DMS79 treated with DMSO at 0.1 percent for 48 hours (cell line): ENCODE measurements at regions not wholly inside any gene's neighbourhood (a gene's known extent, or its start where the extent isn't known, plus 50 kb on each side); places are given as distances from the start of the nearest gene placed in this dataset.

Experiments
- DNase-seq: peaks from one replicate; lab custom pipeline; 2025; lab: John Stamatoyannopoulos, UW

DNA sequence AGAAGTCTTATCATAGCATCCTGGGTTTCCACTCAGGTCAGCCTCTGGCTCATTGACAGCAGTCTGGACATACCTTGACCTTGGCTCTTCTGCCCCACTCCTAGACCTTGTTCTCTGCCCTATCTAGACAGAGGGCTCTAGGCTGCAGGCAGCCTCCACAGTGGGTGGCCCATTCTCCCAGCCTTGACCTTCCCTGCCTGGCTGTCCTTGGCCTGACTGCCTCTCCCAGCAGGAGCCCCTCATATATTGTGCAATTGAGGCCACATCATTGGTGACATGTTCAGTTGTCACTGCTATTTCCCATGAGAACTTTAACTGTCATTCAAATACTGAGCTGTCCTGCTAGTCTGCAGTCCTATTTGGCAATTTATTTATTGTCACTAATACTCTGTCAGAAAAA is 503.4 kb downstream of the PLXNA4 start:
- DNase-seq: no peak

GRCh38 chr7:132072165-132072564 is 504.1 kb downstream of the PLXNA4 start:
- DNase-seq: no peak

DNA sequence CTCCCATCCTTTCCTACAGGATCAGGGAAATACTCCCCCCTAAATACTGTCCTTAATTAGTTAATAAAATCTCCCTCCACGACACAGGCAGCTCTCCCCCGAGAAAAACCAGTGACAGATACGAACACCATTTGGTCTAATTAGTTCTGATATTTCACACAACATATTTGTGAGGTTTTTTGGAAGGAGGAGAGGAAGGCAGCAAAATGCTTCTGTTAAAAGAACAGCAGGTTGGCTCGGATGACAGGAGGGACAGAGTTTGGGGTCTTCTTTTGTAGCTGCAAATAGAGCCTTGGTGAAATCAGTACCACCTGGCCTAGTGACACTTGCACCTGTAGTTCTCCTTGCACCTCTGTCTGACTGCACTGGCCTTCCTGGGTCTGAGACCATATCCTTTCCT is 507.0 kb downstream of the PLXNA4 start:
- no peak for DNase-seq

GRCh38 chr7:132066761-132067171 is 509.5 kb downstream of the PLXNA4 start:
- peak; percentile 52 for DNase-seq

DNA sequence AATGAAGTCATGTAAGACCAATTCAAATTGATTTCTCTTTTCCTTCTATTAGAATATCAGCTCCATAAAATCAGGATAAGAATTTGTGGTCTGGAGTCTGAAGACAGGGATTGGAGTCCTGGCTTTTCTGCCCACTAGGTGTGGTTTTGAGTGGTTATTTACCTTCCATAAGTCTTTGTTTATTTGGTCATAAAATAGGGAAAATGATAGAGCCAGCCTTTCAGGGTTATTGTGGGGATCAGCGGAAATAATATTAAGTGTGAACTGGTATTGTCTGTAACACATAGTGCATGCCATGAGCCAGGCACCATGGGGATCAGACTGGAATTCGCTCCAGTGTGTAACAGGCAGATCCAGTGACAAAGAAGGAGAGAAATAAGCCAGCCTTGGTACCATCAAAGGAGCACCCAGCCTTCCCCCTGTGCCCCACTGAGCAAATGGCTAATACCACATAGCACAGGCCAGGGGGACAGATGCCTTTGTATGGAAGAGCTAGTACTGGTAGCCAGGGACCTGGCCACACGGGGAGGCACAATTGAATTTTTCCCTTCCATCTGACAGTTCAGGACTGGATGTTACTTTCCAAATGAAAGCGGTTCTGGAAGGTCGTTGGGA is 509.7 kb upstream of the PODXL start:
- DNase-seq: no peak

DNA sequence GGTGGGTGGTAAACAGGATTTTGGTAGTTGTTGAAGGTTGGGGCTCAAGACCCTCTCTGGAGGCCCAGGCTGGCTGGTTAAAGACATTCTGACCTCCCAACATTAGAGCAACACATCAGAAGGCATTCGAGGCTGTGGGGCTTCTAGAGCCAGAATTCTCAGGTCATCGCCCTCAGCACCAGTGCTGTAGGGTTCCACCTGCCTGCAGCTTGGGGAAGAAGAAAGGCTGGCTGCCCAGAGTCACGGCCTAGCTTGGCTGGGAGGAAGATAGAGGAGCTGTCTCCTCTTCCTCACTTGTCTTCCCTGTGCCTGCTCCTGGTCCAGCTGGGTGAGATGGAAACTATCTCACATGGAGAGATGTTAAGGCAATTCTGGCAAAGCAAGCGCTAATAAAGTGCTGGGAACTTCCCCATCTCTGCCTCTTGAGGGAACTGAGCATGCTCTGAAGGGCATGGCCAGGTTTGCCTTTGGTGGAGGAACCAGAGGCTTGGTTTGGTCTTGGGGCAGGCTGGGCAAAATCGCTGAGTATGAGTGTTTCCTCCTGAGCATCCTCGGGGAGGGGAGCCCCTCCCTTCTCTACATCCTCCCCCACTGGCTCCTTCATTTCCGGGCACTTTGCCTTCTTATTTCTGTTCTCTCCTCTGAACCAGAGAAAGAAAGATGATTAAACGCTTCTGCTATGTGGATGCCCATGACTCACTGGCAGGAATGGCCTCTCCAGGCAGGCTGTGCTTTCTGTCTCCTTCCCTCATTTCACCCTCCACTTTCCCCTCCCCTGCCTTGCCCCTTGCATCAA is 509.0 kb upstream of the PODXL start:
- DNase-seq: no peak

GRCh38 chr7:132063800-132064199 is 507.4 kb upstream of the PODXL start:
- no peak for DNase-seq

- DNase-seq: no peak
Observed at GRCh38 chr7:132061937-132062336, 505.5 kb upstream of the PODXL start.

- DNase-seq: no peak
Observed at GRCh38 chr7:132059141-132059540, 502.7 kb upstream of the PODXL start.

GRCh38 chr7:132055336-132056120 is 499.1 kb upstream of the PODXL start:
- no peak for DNase-seq

- no peak for DNase-seq
Observed at GRCh38 chr7:132053871-132054270, 497.4 kb upstream of the PODXL start.

- no peak for DNase-seq
Observed at GRCh38 chr7:132051311-132051710, 494.9 kb upstream of the PODXL start.

DNA sequence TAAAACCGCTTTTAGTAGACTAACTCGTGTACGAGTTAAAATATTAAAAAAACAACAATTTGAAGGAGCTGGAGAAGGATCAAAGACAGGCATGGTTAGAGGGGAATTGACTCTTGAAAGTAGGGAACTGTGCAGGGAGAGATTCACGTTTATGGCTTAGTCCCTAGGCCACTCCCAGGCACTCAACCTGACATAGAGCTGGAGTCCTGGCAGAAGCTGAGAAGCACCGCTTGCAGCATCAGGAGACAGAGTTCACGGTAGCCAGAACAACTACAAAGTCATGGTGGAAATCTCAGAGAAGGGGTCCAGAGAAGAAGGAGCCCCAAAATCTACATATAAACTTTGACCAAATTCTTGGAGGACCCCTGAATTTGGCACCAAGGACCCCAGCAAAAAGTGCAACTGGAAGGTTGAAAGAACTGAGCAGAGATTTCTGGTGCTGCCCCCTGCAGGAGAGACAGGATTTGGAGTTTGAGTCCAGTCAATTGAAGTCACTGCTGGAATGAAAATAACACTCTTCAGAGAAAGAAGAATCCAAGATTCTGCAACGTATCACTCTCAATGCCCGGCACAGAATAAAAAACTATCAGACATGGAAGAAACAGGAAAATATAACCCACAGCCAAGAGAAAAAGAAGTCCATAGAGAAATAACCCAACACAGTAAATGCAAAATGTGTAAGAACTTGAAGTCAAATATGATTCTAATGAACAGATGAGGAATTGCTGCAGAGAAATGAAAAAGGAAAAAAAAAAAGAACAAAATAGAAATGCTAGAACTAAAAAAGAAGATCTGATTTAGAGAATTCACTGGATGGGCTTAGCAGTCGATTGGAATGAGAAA is 493.3 kb upstream of the PODXL start:
- no peak for DNase-seq

DNA sequence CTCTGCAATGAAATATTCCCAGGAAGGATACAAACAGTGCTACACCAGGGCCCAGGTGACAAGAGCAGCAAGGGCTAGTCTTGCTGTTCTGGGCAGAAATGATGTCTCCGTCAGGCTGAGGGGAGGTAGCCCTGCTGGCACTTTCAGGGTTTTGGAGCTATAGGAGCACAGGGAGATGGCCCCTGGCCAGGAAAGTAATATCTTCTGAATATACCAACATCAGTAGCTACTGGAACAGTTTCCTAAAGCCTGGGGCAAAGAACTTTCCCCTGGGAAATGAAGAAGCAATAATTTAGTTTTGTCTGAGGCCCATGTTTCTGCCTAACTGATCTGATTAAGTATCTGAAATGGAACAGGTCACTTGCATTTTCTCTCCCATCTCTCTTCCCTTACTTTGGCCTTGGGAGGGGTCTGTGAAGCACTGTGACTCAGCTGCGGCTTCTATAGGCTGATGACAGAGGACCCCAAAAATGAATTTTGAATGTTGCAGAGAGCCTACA is 489.1 kb upstream of the PODXL start:
- DNase-seq: no peak

DNA sequence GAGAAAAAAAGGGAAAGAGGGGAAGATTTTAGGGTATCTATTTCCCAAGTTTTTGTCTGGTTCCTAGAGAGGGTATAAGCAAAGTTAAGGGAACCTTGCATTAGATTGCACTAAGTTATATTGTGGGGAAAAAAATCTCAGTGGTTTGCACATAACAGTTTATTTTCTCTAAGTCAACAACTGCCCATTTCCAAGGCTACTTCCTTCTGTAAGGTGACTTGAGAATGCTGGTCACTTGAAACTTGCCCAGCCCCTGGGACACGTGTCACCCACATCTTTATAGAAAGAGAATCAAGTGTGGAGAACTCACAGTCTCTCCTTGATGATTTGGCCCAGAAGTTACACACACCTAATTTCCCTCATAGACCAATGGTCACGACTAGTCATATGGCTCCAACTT is 488.6 kb upstream of the PODXL start:
- DNase-seq: no peak

DNA sequence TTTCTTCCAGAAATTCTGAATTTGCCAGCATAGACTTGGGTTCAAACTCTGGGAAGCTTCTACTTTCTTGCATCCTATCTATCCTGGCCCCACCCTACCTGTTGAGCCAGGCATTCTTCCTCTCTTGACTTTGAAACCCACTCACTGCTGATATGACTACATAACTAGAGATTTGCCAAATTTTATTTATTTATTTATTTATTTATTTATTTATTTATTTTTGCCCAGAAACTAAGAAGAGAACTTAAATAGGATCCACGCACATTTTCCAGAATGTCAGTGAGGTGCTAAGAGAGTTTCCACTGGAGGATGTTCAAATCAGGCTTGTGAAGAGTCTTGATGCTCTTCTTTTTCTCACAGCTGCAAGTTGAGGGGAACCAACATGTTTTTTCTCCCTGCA is 487.8 kb upstream of the PODXL start:
- no peak for DNase-seq

- DNase-seq: no peak
Observed at GRCh38 chr7:132041108-132041507, 484.7 kb upstream of the PODXL start.

DNA sequence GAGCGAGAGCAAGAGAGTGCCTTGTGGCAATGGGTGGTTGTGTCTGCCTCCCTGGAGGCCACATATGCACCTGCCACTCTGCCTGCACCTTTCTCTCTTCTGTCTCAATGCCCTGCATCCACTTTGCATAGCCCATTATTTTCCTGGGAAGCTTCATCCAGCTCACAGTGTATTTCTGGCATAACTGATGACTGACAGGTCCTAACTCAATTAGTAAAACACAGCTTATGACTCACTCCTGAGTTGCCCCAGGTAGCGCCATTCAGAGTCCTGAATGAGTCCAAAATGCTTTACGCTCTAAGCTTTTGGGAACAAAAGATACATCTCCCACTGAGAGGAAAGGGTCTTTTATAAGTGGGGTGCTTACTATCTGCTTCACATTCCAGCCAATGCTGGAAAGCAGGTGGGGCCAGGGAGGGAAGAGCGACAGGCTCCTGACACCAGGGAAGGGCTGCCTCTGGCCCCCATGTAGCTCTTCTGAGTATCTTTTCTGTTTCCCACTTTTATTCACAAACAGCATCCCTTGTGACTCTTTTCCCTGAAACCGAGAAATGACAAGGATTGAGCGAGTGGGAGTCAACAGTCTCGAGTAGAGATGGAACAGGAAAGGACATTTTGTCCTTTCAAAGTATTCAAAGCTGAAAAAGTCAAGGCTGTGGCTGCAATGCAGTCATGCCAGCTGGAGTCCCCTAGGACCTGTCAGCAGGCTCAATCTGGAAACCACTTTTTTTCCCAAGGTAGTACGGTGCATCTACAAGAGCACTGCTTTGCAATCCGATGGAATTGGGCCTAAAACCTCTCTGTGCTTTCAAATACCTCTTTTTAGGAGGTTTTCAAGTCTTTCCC is 479.3 kb upstream of the PODXL start:
- no peak for DNase-seq

GRCh38 chr7:132034748-132035416 is 478.5 kb upstream of the PODXL start:
- DNase-seq: no peak

DNA sequence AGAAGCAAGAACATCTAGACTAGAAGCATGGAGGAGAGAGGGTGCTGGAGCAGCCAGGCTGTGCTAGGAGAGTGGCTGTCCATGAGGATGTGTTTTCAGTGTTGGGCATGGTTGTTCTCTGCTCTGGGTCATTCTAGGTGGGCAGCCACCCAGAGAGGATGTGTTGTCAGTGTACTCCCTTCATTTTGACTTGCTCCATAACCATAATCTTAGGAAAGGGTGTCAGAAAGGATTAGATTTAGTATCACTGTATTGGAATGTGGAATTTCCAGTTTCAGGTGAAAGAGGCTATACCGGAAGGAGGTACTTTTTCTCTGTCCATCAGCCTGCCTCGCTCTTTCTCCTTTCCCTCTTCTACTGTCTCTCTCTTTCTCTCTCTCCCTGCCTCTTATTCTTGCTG is 474.5 kb upstream of the PODXL start:
- DNase-seq: no peak
